ENCODE measurements at regions not wholly inside any gene's neighbourhood (a gene's known extent, or its start where the extent isn't known, plus 50 kb on each side); places are given as distances from the start of the nearest gene placed in this dataset.

- TF ChIP-seq POLR2A (IDR thresholded peaks at IDR 0.05): no peak
- no peak for TF ChIP-seq CTCF (IDR thresholded peaks at IDR 0.05)
Observed at GRCh38 chr12:69129564-69129963, 109.8 kb upstream of the CPSF6 start.

All from body of pancreas (tissue), 4 donors.